ENCODE measurements at regions not wholly inside any gene's neighbourhood (a gene's known extent, or its start where the extent isn't known, plus 50 kb on each side); places are given as distances from the start of the nearest gene placed in this dataset.

GRCh38 chr11:92846491-92847125 is 122.8 kb upstream of the MTNR1B start:
- Histone ChIP-seq H3F3A (ENCODE audit: low read depth) (no peaks in the 10 kb centered on the region), H3K79me2 (ENCODE audit: low read depth) (no peaks in the 10 kb centered on the region), H3K9me3 (ENCODE audit: low read depth) (no peaks in the 10 kb centered on the region), H3K4me2 (no peak overlapping the region), H3K4me3 (no peak overlapping the region), H3K4me1 (peaks cover 3% of the 10 kb centered on the region), H4K20me1 (ENCODE audit: low read depth) (no peaks in the 10 kb centered on the region), H2AFZ (replicated peaks) (no peak overlapping the region), H3K9ac (no peak overlapping the region), H3K36me3 (no peaks in the 10 kb centered on the region), H3K27ac (no peak overlapping the region), H3K27me3 (no peaks in the 10 kb centered on the region)
- Mint-ChIP-seq H3K4me1 (peaks cover 12% of the 10 kb centered on the region), H3K27ac (no peak overlapping the region), H3K36me3 (peaks cover 12% of the 10 kb centered on the region), H3K27me3 (ENCODE audit: insufficient read depth, low read depth) (peaks cover 12% of the 10 kb centered on the region), H3K9me3 (no peaks in the 10 kb centered on the region), H3K4me3 (no peak overlapping the region)
- TF ChIP-seq CTCF (IDR thresholded peaks at IDR 0.05), result no peak
- no peak for TF ChIP-seq EZH2phosphoT487 (IDR thresholded peaks at IDR 0.05)
- no peak for TF ChIP-seq EZH2 (IDR thresholded peaks at IDR 0.05)
- no peak for DNase-seq (ENCODE audit: low spot score)

GRCh38 chr11:92848578-92848977 is 120.9 kb upstream of the MTNR1B start:
- Mint-ChIP-seq H3K27me3 (ENCODE audit: insufficient read depth, low read depth) (peaks cover 10% of the 10 kb centered on the region), H3K4me1 (peaks cover 12% of the 10 kb centered on the region), H3K27ac (no peak overlapping the region), H3K9me3 (no peaks in the 10 kb centered on the region), H3K4me3 (no peak overlapping the region), H3K36me3 (peaks cover 8% of the 10 kb centered on the region)
- Histone ChIP-seq H3K4me3 (no peak overlapping the region), H2AFZ (replicated peaks) (no peak overlapping the region), H4K20me1 (ENCODE audit: low read depth) (no peaks in the 10 kb centered on the region), H3F3A (ENCODE audit: low read depth) (no peaks in the 10 kb centered on the region), H3K4me1 (peaks cover 3% of the 10 kb centered on the region), H3K36me3 (no peaks in the 10 kb centered on the region), H3K27ac (no peak overlapping the region), H3K27me3 (no peaks in the 10 kb centered on the region), H3K4me2 (no peak overlapping the region), H3K9ac (no peak overlapping the region), H3K79me2 (ENCODE audit: low read depth) (no peaks in the 10 kb centered on the region), H3K9me3 (ENCODE audit: low read depth) (no peaks in the 10 kb centered on the region)
- TF ChIP-seq EZH2phosphoT487 (IDR thresholded peaks at IDR 0.05) (no peak), CTCF (IDR thresholded peaks at IDR 0.05) (no peak)
- no peak for DNase-seq (ENCODE audit: low spot score)

- no peak overlapping the region for H3K4me3 Mint-ChIP-seq
- Histone ChIP-seq H3K27me3 (no peaks in the 10 kb centered on the region), H3K4me2 (no peak overlapping the region), H3K36me3 (no peaks in the 10 kb centered on the region), H3F3A (ENCODE audit: low read depth) (no peaks in the 10 kb centered on the region), H3K9me3 (ENCODE audit: low read depth) (no peaks in the 10 kb centered on the region), H3K4me1 (peaks cover 3% of the 10 kb centered on the region), H3K27ac (no peak overlapping the region), H4K20me1 (ENCODE audit: low read depth) (no peaks in the 10 kb centered on the region), H3K4me3 (no peak overlapping the region), H3K9ac (no peak overlapping the region), H2AFZ (replicated peaks) (no peak overlapping the region), H3K79me2 (ENCODE audit: low read depth) (no peaks in the 10 kb centered on the region)
- TF ChIP-seq EZH2phosphoT487 (IDR thresholded peaks at IDR 0.05), result no peak
- TF ChIP-seq EZH2 (IDR thresholded peaks at IDR 0.05), result no peak
- no peak for TF ChIP-seq CTCF (IDR thresholded peaks at IDR 0.05)
- no peaks in the 10 kb centered on the region for H3K9me3 Mint-ChIP-seq
- H3K27me3 Mint-ChIP-seq (ENCODE audit: insufficient read depth, low read depth), result peaks cover 10% of the 10 kb centered on the region
- H3K27ac Mint-ChIP-seq, result no peak overlapping the region
- DNase-seq (ENCODE audit: low spot score), result no peak
- peaks cover 3% of the 10 kb centered on the region for H3K36me3 Mint-ChIP-seq
- peaks cover 13% of the 10 kb centered on the region for H3K4me1 Mint-ChIP-seq
Observed at GRCh38 chr11:92850296-92850826, 119.1 kb upstream of the MTNR1B start.
